Kidney (tissue), 13 donors: ENCODE measurements at regions not wholly inside any gene's neighbourhood (a gene's known extent, or its start where the extent isn't known, plus 50 kb on each side); places are given as distances from the start of the nearest gene placed in this dataset.
A peak's percentile ranks its signal among the peaks of the same experiment; 100 is the strongest.

Experiments used
- DNase-seq, 5 donors: peaks; one replicate each; pipeline ENCODE4 v3.0.0-alpha.2; 2013 to 2020
- FAIRE-seq: peaks from 2 replicates; lab custom pipeline; 2012; peaks lifted over from hg19 to GRCh38; lab: Jason Lieb, UNC
- H3K27ac ChIP-seq, 2 donors: one replicate each; pipeline ENCODE4 v1.7.0; 2013; ENCODE audit warnings: low read depth in 2 of 2, low read length in 2 of 2, inconsistent platforms in 1 of 2
- H3K27me3 ChIP-seq: one replicate; pipeline ENCODE4 v1.7.1; 2013; ENCODE audit warnings: low read length, inconsistent platforms; ENCODE audit not compliant: control insufficient read depth, insufficient read depth
- H3K36me3 ChIP-seq, 3 donors: one replicate each; pipeline versions ENCODE4 v1.7.0 to v1.7.1; 2013; ENCODE audit warnings: low read length in 3 of 3, control low read depth in 1 of 3, inconsistent platforms in 1 of 3; ENCODE audit not compliant: insufficient read depth in 3 of 3, control insufficient read depth in 2 of 3
- H3K4me1 ChIP-seq, 3 donors: one replicate each; pipeline versions ENCODE4 v1.7.0 to v1.7.1; 2013; ENCODE audit warnings: low read length in 3 of 3, inconsistent platforms in 1 of 3, low read depth in 1 of 3; ENCODE audit not compliant: control insufficient read depth in 2 of 3, insufficient read depth in 2 of 3
- H3K4me3 ChIP-seq, 3 donors: one replicate each; pipeline versions ENCODE4 v1.7.0 to v1.8.1; 2013; ENCODE audit warnings: low read length in 3 of 3, control low read depth in 1 of 3, inconsistent platforms in 1 of 3
- H3K9ac ChIP-seq, 3 donors: one replicate each; pipeline versions ENCODE4 v1.7.0 to v1.7.1; 2013; ENCODE audit warnings: low read length in 3 of 3, control low read depth in 1 of 3, inconsistent platforms in 1 of 3
- H3K9me3 ChIP-seq, 3 donors: one replicate each; pipeline versions ENCODE4 v1.7.0 to v1.7.1; 2013; ENCODE audit warnings: low read length in 3 of 3, control low read depth in 1 of 3, inconsistent platforms in 1 of 3; ENCODE audit not compliant: control insufficient read depth in 2 of 3, insufficient read depth in 1 of 3
- intact Hi-C: fragments of 100-400 bp; cut with DNase I; formaldehyde crosslinking; loops from one replicate; pipeline ENCODE4 v1.11.1; 2022
- TF ChIP-seq, protein P1 (sequence below): IDR thresholded peaks from 3 replicates; pipeline ENCODE4 v1.5.1; 2012; ENCODE audit warnings: mild to moderate bottlenecking, moderate library complexity, borderline replicate concordance; ENCODE audit not compliant: insufficient read depth; ENCODE audit errors: extremely low read depth
- donor health status: control.
- donor health status: control.
- donor health status: control.
- donor health status: control.
- donor health status: control.
- donor health status: DM: yes; HTN: yes; CAD: no.
- donor health status: Normal renal cell carcinoma (clear cell type).

DNA sequence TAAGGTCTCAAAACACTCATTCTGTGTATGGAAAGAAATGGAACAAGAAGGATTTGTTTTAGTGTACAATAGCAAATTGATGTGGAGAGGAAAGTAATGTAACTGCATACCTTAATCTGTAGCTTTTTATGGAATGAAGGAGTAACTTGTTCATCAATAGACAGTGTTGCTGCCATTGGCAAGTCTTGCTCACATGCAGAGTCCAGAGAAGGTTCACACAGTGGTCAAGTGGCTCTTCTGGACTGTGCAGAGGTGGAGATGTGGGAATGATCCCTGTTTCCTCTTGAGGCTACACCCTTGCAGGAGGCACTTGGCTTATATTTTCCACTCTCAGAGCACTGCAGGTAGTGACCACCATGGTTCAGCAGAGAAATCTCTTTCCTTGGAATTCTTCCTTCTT, 132.9 kb upstream of the ANKH start:
- no peaks in the 10 kb centered on the region for H3K9me3 ChIP-seq
- FAIRE-seq (no peak), DNase-seq (no peak)
- TF ChIP-seq, protein P1, sequence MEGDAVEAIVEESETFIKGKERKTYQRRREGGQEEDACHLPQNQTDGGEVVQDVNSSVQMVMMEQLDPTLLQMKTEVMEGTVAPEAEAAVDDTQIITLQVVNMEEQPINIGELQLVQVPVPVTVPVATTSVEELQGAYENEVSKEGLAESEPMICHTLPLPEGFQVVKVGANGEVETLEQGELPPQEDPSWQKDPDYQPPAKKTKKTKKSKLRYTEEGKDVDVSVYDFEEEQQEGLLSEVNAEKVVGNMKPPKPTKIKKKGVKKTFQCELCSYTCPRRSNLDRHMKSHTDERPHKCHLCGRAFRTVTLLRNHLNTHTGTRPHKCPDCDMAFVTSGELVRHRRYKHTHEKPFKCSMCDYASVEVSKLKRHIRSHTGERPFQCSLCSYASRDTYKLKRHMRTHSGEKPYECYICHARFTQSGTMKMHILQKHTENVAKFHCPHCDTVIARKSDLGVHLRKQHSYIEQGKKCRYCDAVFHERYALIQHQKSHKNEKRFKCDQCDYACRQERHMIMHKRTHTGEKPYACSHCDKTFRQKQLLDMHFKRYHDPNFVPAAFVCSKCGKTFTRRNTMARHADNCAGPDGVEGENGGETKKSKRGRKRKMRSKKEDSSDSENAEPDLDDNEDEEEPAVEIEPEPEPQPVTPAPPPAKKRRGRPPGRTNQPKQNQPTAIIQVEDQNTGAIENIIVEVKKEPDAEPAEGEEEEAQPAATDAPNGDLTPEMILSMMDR = no peak
- intact Hi-C loops = no loop called here
- no peak overlapping the region for H3K27ac ChIP-seq
- H3K9ac ChIP-seq = no peak overlapping the region
- no peaks in the 10 kb centered on the region for H3K36me3 ChIP-seq
- no peaks in the 10 kb centered on the region for H3K27me3 ChIP-seq
- H3K4me1 ChIP-seq = peaks cover 0 to 4% (median 0%) of the 10 kb centered on the region in 3 donors
- H3K4me3 ChIP-seq = no peak overlapping the region

DNA sequence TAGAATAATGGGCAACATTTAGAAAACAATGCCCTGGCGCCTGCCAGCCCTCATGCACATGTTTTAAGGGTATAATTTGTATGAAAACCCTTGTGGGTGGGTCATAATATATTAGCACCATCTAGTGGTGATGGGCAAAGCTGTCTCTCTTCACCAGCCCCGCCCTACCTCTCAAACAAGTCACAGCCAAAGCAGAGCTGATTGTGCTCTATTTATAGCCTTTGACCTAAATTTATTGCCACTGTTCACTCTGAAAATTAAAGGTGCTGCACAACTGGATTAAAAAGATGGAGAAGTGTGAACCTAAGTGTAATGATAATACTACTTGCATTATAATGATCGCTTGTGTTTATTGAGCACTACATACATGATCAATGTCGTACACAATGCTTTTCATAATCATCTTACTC, 131.9 kb upstream of the ANKH start:
- Histone ChIP-seq H3K27ac (no peak overlapping the region), H3K4me3 (no peak overlapping the region), H3K9me3 (peaks cover 0 to under 1% (median 0%) of the 10 kb centered on the region in 3 donors), H3K4me1 (no peaks in the 10 kb centered on the region), H3K27me3 (no peaks in the 10 kb centered on the region), H3K36me3 (no peaks in the 10 kb centered on the region), H3K9ac (no peak overlapping the region)
- TF ChIP-seq, protein P1 = peak; percentile 86
- intact Hi-C loops = no loop called here
- FAIRE-seq (peak; percentile 38), DNase-seq (peak in 4 of 5 donors; percentile 52 to 74 (median 60))

DNA sequence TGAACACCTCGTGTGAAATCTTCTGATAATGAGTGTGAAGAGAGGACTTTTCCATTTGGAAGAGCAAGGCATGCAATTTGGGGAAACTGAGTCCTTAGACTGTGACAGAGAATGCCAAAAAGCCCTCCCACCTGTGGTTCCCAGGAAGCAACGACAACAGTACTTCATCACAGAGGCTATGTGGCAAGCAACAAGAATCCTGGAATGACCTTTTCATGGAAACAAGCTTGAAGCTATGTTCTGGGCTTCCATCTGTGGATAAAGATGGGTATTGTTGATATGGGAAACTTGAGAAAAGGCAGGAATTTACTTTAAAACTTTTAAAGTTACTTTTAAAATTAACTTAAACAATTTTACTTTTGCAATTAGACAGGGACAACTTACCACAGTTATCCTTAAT, 131.2 kb upstream of the ANKH start:
- H3K9me3 ChIP-seq = peaks cover 0 to 5% (median 0%) of the 10 kb centered on the region in 3 donors
- TF ChIP-seq, protein P1 = no peak
- no peaks in the 10 kb centered on the region for H3K27me3 ChIP-seq
- no peak overlapping the region for H3K9ac ChIP-seq
- H3K27ac ChIP-seq = no peak overlapping the region
- no peaks in the 10 kb centered on the region for H3K36me3 ChIP-seq
- DNase-seq = no peak
- H3K4me1 ChIP-seq = no peaks in the 10 kb centered on the region
- H3K4me3 ChIP-seq = no peak overlapping the region
- intact Hi-C loops = no loop called here
- no peak for FAIRE-seq

DNA sequence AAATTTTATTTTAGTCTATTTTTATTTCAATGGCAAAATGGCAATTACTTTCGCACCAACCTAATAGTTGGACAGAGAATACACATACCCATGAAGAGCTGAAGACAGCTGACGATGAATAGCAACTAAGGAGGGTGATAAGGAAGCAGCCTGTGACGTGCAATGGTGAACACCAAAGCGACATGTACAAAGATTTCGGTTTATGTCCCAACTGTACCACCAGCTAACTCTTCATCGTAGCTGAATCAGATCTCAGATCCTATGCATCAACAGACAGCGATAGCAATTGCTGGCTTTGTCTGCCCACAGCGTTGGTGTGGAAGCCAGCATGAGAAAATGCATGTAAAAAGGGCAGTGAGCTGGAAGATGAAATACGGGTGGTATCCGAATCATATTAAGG, 130.6 kb upstream of the ANKH start:
- TF ChIP-seq, protein P1 = no peak
- Histone ChIP-seq H3K27me3 (no peaks in the 10 kb centered on the region), H3K4me1 (no peaks in the 10 kb centered on the region), H3K9ac (no peak overlapping the region), H3K9me3 (peaks cover 0 to 5% (median 0%) of the 10 kb centered on the region in 3 donors), H3K4me3 (no peak overlapping the region), H3K36me3 (no peaks in the 10 kb centered on the region), H3K27ac (no peak overlapping the region)
- DNase-seq (no peak), FAIRE-seq (no peak)
- intact Hi-C loops = no loop called here
